HG02571 (cell line): ENCODE measurements at regions not wholly inside any gene's neighbourhood (a gene's known extent, or its start where the extent isn't known, plus 50 kb on each side); places are given as distances from the start of the nearest gene placed in this dataset.

Source experiments
- ATAC-seq: cut with Tn5 transposase; IDR thresholded peaks from one replicate; pipeline ENCODE4 v1.9.1; 2021; ENCODE audit warnings: mild to moderate bottlenecking, moderate library complexity; ENCODE audit not compliant: unreplicated experiment

- no peak for ATAC-seq
These were observed 251.1 kb upstream of the HTR2C start for GRCh38 chrX:114332766-114333165.

- no peak for ATAC-seq
These were observed 249.4 kb upstream of the HTR2C start for GRCh38 chrX:114334473-114334982.

- no peak for ATAC-seq
These were observed 245.0 kb upstream of the HTR2C start for GRCh38 chrX:114338870-114339269.

- peak; percentile 65 for ATAC-seq
These were observed 239.0 kb upstream of the HTR2C start for GRCh38 chrX:114344756-114345349.

- no peak for ATAC-seq
These were observed 222.7 kb upstream of the HTR2C start for GRCh38 chrX:114361076-114361725.

GRCh38 chrX:114363346-114363745 lies 220.5 kb upstream of the HTR2C start:
- ATAC-seq: no peak

GRCh38 chrX:114365065-114365834 lies 218.6 kb upstream of the HTR2C start:
- no peak for ATAC-seq

GRCh38 chrX:114372937-114373336 lies 210.9 kb upstream of the HTR2C start:
- ATAC-seq: no peak

- no peak for ATAC-seq
These were observed 193.6 kb upstream of the HTR2C start for GRCh38 chrX:114390251-114390796.
